SKM-1 (cell line): ENCODE measurements at regions not wholly inside any gene's neighbourhood (a gene's known extent, or its start where the extent isn't known, plus 50 kb on each side); places are given as distances from the start of the nearest gene placed in this dataset.

Experiments
- DNase-seq: peaks from one replicate; lab custom pipeline; 2025; ENCODE audit not compliant: unreplicated experiment; lab: John Stamatoyannopoulos, UW

GRCh38 chr13:21316376-21316775 lies 139.9 kb downstream of the MRPL57 start:
- DNase-seq, result no peak

- DNase-seq, result no peak
Measured at GRCh38 chr13:21318891-21319532, 140.1 kb downstream of the ZDHHC20 start.

GRCh38 chr13:21319869-21320641 lies 139.0 kb downstream of the ZDHHC20 start:
- DNase-seq, result no peak

GRCh38 chr13:21320642-21321034 lies 138.5 kb downstream of the ZDHHC20 start:
- no peak for DNase-seq

GRCh38 chr13:21321269-21321668 lies 137.8 kb downstream of the ZDHHC20 start:
- DNase-seq, result no peak

GRCh38 chr13:21322327-21322965 lies 136.7 kb downstream of the ZDHHC20 start:
- DNase-seq, result no peak
